ENCODE measurements at regions not wholly inside any gene's neighbourhood (a gene's known extent, or its start where the extent isn't known, plus 50 kb on each side); places are given as distances from the start of the nearest gene placed in this dataset.

DNA sequence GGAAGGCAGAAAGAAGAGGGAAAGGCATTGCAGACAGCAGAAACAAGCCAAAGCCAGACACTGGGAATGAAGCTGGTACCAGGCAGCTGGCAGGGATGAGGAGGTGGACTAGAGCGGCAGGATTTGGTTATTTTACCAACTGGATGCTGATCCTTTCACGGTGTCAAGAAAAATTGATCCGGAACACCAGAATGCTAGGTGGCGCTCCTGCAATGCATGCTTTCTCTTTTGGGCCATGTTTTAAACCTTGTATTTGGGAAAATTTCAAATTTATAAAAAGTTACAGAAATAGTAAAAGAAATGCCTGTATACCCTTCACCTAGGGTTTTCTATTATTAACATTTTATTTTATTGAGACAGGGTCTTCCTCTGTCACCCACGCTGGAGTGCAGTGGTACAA is 224.7 kb downstream of the SOX9 start:
- ATAC-seq (no peak), DNase-seq (ENCODE audit: low spot score in 2 of 2) (no peak)
- peaks cover 4% of the 10 kb centered on the region for H3K9me3 Mint-ChIP-seq
- H3K4me1 Mint-ChIP-seq, result no peaks in the 10 kb centered on the region
- H3K4me3 Mint-ChIP-seq, result no peak overlapping the region
- no peaks in the 10 kb centered on the region for H3K36me3 Mint-ChIP-seq
- no peak overlapping the region for H3K27ac Mint-ChIP-seq

DNA sequence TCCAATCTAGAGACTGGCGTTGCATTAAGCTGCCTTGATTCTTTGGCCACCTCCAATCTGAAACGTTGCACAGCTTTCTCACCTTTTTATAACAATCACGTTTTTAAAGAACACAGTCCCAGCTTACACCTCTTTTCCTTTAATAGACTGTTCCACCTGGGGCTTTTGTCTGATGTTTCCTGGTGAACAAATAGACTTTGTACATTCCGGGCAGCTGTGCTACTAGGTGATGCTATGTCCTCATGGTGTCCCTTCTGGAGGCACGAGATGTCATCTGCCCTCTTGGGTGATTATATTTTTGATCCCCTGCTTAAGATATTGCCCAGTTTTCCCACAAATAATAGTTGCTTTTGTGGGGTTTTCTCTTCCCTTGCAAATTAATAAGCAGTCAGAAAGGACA is 225.5 kb downstream of the SOX9 start:
- no peak overlapping the region for H3K4me3 Mint-ChIP-seq
- peaks cover 4% of the 10 kb centered on the region for H3K9me3 Mint-ChIP-seq
- H3K36me3 Mint-ChIP-seq, result no peaks in the 10 kb centered on the region
- no peak for ATAC-seq
- no peaks in the 10 kb centered on the region for H3K4me1 Mint-ChIP-seq
- H3K27ac Mint-ChIP-seq, result no peak overlapping the region
- DNase-seq (ENCODE audit: low spot score in 2 of 2), result no peak

DNA sequence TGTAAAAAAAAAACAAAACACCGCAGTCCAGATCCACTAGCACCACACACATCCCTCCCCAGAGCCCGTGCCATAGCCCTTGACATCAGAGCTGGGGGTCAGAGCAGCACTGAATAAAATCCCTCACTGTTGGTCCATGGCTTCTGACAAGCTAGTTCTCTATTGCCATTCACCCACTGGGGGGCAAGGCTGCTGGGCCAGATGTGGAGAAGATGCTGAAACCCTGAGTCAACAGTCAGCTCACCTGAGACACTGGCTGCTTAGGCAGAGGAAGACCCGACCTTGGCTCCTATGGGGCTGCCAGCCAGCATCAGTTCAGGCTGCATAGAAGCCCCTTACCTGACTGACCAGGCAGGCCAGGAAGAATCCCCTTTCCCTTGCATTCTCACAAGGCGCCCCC is 228.2 kb downstream of the SOX9 start:
- no peaks in the 10 kb centered on the region for H3K4me1 Mint-ChIP-seq
- H3K36me3 Mint-ChIP-seq, result no peaks in the 10 kb centered on the region
- H3K27ac Mint-ChIP-seq, result no peak overlapping the region
- ATAC-seq (no peak), DNase-seq (ENCODE audit: low spot score in 2 of 2) (no peak)
- no peak overlapping the region for H3K4me3 Mint-ChIP-seq
- H3K9me3 Mint-ChIP-seq, result peaks cover 4% of the 10 kb centered on the region

DNA sequence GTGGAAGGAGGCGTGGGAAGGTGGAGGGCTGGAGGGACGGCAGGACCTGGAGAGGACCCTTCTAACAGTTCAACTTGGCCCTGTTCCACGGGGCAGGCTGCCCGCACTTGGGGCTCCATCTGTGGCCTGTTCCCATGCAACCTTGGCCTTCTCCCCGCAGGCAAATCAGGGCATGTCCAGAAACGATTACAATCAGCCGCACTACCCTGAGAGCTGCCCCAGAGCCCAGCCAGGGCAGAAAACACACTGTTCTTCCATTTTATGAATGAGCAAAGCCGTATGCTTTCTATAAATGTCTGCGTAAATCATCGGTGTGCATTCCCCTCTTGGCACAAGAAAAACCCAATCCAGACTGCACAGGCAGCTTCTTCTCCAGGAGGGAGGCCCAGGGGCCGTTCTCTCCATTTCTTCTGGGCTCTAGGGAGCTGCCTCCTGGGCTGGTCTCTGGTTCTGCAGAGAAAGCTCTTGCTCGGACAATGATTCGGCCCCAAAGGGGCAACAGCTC is 228.7 kb downstream of the SOX9 start:
- peaks cover 4% of the 10 kb centered on the region for H3K9me3 Mint-ChIP-seq
- no peak for ATAC-seq
- H3K4me3 Mint-ChIP-seq, result no peak overlapping the region
- no peak overlapping the region for H3K27ac Mint-ChIP-seq
- no peaks in the 10 kb centered on the region for H3K4me1 Mint-ChIP-seq
- no peaks in the 10 kb centered on the region for H3K36me3 Mint-ChIP-seq
- no peak for DNase-seq (ENCODE audit: low spot score in 2 of 2)

DNA sequence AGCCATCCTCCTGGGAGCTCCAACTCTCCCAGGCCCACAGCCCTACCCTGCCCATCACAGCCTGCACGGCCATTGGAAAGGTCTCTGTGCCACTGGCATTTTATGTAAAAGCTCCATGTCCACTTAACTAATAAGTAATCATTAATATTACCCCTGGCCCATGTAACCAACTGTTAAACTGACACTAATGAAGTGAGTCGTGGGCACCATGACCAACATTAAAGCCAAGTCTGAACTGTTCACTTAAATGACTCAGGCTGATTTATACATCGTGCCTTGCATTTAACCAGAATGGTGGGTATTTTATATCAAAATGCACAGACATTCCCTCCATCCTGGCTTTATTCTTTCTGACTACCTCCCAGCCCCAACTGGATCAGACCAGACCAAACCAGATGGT is 229.3 kb downstream of the SOX9 start:
- Mint-ChIP-seq H3K36me3 (no peaks in the 10 kb centered on the region), H3K4me1 (no peaks in the 10 kb centered on the region), H3K27ac (no peak overlapping the region), H3K4me3 (no peak overlapping the region), H3K9me3 (peaks cover 4% of the 10 kb centered on the region)
- ATAC-seq (no peak), DNase-seq (ENCODE audit: low spot score in 2 of 2) (no peak)

DNA sequence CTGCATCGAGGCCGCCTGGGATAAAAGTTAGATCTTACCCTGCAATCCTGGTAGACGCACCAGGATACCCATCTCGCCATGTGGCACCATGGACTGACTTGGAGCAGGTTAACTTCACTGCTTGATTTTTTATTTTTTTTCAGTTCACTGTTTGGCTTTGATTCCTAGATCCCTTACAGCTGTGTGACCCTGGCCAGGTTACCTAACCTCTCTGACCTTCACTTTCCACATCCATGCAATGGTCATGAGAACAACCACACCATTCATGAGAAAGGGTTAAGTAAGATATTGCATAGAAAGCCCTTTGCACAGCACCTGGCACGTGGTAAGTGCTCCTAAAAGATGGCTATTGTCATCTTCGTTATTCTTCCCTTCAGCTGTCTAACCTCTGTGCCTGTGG is 230.5 kb downstream of the SOX9 start:
- Mint-ChIP-seq H3K36me3 (no peaks in the 10 kb centered on the region), H3K27ac (no peak overlapping the region)

DNA sequence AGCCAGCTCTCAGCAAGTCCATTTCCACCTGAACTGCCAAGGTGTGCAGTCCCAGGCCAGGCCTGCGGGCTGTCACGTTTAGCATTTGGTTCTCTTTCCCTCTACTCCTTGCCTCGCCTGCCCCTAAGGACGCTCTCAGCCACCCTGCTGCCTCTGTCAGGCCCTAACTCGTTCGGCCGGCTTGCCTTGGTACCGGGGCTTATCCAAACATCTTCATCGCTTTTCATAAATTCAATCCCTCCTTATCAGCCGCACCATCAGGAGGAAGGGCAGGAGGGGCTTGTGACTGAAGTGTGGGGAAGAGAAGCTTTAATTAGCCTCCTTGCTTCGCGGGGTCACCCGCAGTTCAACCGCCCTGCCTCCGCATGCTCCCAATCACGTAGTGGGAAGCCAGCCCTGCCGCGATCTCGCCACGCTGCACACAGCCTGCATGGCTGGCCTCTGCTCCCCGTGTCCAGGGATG is 231.1 kb downstream of the SOX9 start:
- ATAC-seq (no peak), DNase-seq (ENCODE audit: low spot score in 2 of 2) (no peak)
- no peaks in the 10 kb centered on the region for H3K36me3 Mint-ChIP-seq
- H3K27ac Mint-ChIP-seq, result no peak overlapping the region
- H3K4me1 Mint-ChIP-seq, result no peaks in the 10 kb centered on the region
- no peak overlapping the region for H3K4me3 Mint-ChIP-seq
- H3K9me3 Mint-ChIP-seq, result peaks cover 6% of the 10 kb centered on the region

More for the DNA sequence above, 230.5 kb downstream of the SOX9 start:
- ATAC-seq, result no peak
- no peak overlapping the region for H3K4me3 Mint-ChIP-seq
- no peak for DNase-seq (ENCODE audit: low spot score in 2 of 2)
- peaks cover 6% of the 10 kb centered on the region for H3K9me3 Mint-ChIP-seq
- no peaks in the 10 kb centered on the region for H3K4me1 Mint-ChIP-seq

DNA sequence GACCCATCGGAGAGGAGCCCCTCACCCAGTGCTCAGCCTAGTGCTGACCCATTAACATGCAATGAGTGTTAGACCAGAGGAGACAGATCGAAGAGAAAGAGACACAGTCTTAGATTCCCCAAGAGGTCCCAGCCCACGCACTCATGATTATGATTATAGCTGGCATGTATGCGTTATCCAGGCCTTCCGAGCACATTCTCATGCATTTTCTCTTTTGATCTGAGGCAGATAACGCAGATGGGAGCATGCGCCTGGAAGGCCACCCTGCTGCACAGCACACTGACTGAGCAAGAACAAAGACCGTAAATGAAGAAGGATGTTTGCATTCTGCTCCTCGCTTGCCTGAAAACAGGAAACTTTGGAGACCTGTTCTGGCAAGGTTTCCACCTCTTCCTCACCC is 232.7 kb downstream of the SOX9 start:
- H3K4me1 Mint-ChIP-seq, result no peaks in the 10 kb centered on the region
- H3K27ac Mint-ChIP-seq, result no peak overlapping the region
- no peaks in the 10 kb centered on the region for H3K36me3 Mint-ChIP-seq
- DNase-seq (ENCODE audit: low spot score in 2 of 2), result no peak
- H3K4me3 Mint-ChIP-seq, result no peak overlapping the region
- H3K9me3 Mint-ChIP-seq, result peaks cover 6% of the 10 kb centered on the region
- ATAC-seq, result no peak

DNA sequence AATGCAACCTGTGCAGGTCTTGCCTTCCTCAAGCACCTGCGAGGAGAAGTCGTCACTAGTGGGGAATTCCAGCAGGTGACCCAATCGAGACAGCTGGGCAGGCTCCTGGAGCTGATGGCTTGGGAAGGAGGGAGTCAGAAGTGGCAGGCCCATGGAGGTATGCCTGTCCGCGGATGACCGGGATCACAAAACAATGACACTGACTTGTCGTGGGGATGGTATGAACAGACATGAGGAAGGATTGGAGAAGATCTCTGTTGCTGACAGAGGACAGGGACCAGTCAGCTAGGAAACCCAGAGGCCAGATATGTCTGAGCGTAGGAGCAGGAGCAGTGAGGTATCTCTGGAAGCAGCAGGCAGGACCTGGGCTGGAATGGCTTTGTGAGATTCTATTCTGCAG is 233.3 kb downstream of the SOX9 start:
- Mint-ChIP-seq H3K36me3 (no peaks in the 10 kb centered on the region), H3K4me3 (no peak overlapping the region), H3K9me3 (peaks cover 6% of the 10 kb centered on the region), H3K4me1 (no peaks in the 10 kb centered on the region), H3K27ac (no peak overlapping the region)
- DNase-seq (ENCODE audit: low spot score in 2 of 2) (no peak), ATAC-seq (no peak)

DNA sequence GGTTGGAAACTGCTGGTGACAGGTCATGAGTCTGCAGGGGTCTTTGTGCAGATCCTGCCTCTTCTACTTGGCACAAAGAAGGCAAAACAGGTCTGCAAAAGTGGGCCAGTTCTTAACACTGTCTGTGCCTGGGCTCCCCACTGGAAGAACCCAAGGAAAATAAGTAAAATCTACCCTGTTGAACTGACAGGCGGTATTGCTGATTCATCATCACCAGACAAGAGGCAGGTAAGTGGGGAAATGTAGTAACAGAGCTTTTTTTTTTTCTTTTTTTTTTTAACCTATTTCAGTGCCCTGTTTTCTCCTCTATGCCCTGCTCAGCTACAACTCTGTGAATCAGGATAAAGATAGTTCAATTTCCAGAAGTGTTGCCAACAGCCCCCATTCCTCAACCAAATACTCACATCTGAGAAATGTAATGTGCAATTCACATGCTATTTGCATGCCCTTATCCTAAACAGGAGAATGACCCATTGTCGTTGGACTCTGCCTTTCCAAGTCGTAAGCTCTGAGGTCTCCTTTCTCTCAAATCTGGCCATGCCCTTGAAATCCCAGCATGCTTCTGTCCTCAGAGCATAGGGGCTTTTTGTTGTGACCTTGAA is 237.0 kb downstream of the SOX9 start:
- DNase-seq (ENCODE audit: low spot score in 2 of 2), result no peak
- no peak overlapping the region for H3K4me3 Mint-ChIP-seq
- ATAC-seq, result no peak
- H3K4me1 Mint-ChIP-seq, result no peaks in the 10 kb centered on the region
- H3K36me3 Mint-ChIP-seq, result no peaks in the 10 kb centered on the region
- H3K27ac Mint-ChIP-seq, result no peak overlapping the region
- peaks cover 9% of the 10 kb centered on the region for H3K9me3 Mint-ChIP-seq

DNA sequence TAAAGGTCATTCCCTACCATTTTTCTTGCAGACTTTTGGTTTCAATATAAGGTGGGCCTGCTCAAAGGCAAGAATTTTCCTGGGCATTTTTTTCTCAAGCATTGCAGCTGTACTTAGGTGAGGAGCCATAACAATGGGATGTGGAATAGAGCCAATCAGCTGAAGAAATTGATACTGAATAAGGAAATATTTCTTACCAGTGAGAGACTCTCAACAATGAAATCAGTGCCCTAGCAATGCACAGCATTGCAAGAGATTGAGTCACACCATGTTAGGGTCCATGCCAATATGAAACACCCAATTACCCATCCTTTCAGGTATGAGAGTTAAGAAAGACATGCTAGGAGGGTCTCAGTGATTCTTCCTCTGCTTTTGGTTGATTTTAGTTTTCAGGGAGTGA is 237.6 kb downstream of the SOX9 start:
- peaks cover 9% of the 10 kb centered on the region for H3K9me3 Mint-ChIP-seq
- ATAC-seq (no peak), DNase-seq (ENCODE audit: low spot score in 2 of 2) (no peak)
- no peaks in the 10 kb centered on the region for H3K36me3 Mint-ChIP-seq
- no peaks in the 10 kb centered on the region for H3K4me1 Mint-ChIP-seq
- H3K27ac Mint-ChIP-seq, result no peak overlapping the region
- no peak overlapping the region for H3K4me3 Mint-ChIP-seq

DNA sequence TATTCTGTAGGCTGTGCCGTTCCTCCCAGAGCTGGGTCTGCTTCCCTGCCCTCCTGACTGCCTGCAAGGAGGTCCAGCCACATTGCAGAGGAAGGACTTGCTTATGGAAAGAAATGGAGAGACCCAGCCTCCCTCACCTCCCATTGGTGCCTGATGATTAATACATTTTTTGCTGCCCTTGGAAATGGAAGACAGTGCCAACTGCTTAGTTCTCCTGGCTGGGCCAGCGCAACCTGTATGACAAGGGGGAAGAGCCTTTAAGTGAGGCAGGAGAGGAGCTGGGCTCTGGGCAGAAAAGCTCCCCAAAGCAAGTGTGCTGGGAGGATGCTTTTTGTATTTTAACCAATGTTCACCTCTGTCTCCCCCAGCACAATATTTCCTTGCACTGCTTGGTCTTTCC is 238.5 kb downstream of the SOX9 start:
- H3K36me3 Mint-ChIP-seq, result no peaks in the 10 kb centered on the region
- no peaks in the 10 kb centered on the region for H3K4me1 Mint-ChIP-seq
- ATAC-seq (no peak), DNase-seq (ENCODE audit: low spot score in 2 of 2) (no peak)
- no peak overlapping the region for H3K27ac Mint-ChIP-seq
- peaks cover 9% of the 10 kb centered on the region for H3K9me3 Mint-ChIP-seq
- H3K4me3 Mint-ChIP-seq, result no peak overlapping the region

DNA sequence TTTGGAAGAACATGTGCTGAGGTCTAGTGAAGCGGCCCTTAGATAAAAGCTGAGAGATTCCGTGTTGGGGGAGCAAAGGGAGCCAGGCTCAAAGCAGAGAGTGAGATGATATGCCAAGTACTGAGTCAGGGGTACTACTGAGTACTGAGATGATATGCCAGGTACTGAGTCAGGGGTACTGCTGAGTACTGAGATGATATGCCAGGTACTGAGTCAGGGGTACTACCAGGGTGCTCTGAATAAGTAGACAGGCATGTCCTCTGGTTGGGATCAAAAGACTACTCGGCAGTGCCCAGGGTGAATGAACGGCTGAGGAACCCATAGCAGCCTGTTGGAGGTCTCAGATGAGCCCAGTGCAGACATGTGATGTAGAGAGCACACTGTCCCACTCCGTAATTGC is 239.0 kb downstream of the SOX9 start:
- Mint-ChIP-seq H3K4me3 (no peak overlapping the region), H3K9me3 (peaks cover 9% of the 10 kb centered on the region), H3K36me3 (no peaks in the 10 kb centered on the region), H3K27ac (no peak overlapping the region), H3K4me1 (no peaks in the 10 kb centered on the region)
- DNase-seq (ENCODE audit: low spot score in 2 of 2), result no peak
- ATAC-seq, result peak; percentile 31

DNA sequence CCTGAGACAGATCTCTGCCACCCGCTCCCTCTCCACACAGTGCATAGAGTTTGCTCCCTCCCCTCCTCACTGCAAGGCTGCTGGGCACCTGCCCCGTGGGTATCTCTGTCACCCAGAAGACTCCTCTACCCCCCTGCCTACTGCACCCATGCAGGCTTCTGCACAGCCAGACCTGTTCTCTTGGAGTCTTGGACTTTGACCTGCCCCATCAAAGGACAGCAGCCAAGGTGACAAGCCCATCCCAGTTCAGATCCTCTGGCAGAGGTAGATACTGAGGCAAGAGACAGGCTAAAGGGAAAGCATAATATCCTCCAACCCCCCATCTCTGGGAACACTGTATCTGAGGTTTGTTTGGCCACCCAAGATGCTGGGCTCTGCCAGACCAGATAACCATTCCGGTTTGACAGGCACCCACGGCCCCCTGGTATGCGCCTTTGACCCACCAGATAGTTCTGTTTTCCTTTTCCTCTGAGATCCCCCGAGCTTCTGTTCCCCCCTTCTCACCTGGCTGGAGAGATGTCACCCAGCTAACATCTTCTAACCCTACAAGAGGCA is 239.6 kb downstream of the SOX9 start:
- no peak for ATAC-seq
- H3K9me3 Mint-ChIP-seq, result peaks cover 9% of the 10 kb centered on the region
- H3K4me3 Mint-ChIP-seq, result no peak overlapping the region
- no peaks in the 10 kb centered on the region for H3K36me3 Mint-ChIP-seq
- no peak overlapping the region for H3K27ac Mint-ChIP-seq
- H3K4me1 Mint-ChIP-seq, result no peaks in the 10 kb centered on the region
- DNase-seq (ENCODE audit: low spot score in 2 of 2), result no peak

DNA sequence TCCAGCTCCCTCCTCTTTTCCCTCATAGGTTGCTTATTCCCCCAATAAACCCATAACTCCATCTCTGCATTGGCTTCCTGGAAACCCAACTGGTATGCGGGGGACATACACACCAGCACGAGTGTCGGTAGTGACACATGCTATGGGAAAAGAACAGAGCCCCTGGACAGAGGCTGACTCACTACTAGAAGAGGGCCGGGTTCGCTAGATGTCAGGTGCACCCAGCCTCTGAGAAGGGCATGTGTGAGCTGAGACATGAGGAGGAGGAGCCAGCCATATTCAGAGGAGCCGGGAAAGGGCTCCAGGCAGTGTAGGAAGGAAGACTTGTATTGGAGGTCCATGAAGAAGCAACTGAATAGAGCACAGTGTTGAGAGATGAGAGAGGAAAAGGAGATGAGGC is 241.1 kb downstream of the SOX9 start:
- Mint-ChIP-seq H3K27ac (no peak overlapping the region), H3K36me3 (no peaks in the 10 kb centered on the region), H3K4me1 (no peaks in the 10 kb centered on the region), H3K4me3 (no peak overlapping the region), H3K9me3 (peaks cover 3% of the 10 kb centered on the region)
- ATAC-seq (no peak), DNase-seq (ENCODE audit: low spot score in 2 of 2) (no peak)

DNA sequence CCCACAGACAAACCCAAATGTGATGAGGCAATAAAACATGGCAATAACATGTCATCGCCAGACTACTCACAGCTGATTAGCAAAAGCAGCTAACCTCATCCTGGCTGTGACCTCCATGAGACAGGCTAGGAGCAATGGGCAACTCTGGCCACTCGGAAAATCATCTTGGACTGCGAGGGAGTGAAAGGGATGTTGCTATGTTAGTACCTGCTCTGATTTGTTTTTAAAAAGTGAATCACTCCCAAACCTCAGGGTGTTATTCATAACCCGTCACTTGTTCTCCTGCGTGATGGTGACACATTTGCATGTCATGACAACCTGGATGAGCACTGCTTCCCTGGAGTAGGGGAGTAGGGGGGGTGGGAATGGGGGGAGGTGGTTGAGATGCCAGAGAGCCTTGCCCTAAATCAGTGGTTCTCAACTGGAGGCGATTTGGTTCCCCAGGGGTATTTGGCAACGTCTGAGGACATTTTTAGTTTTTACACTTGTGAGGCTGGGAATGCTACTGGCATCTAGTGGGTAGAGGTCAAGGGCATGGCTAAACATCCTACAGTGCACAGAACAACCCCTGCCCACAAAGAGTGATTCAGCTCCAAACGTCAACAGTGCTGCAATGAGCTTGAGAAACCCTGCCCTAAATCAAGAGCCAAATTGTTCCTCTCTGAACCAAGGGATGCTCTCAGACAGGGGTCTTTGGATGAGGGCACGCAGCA is 241.7 kb downstream of the SOX9 start:
- Mint-ChIP-seq H3K27ac (no peak overlapping the region), H3K4me3 (no peak overlapping the region), H3K4me1 (no peaks in the 10 kb centered on the region), H3K9me3 (peaks cover 3% of the 10 kb centered on the region), H3K36me3 (no peaks in the 10 kb centered on the region)
- DNase-seq (ENCODE audit: low spot score in 2 of 2), result no peak
- no peak for ATAC-seq
